Fibroblast of villous mesenchyme (primary cell): ENCODE measurements at regions not wholly inside any gene's neighbourhood (a gene's known extent, or its start where the extent isn't known, plus 50 kb on each side); places are given as distances from the start of the nearest gene placed in this dataset.

Experiments used
- DNase-seq: peaks from one replicate; pipeline ENCODE4 v3.0.0-alpha.2; 2010; ENCODE audit warnings: low read depth
- H3K4me3 ChIP-seq: 2 replicates; pipeline ENCODE4 v1.5.1; 2011; ENCODE audit warnings: low read depth, mild to moderate bottlenecking, low read length
- CTCF ChIP-seq: IDR thresholded peaks from 2 replicates; pipeline ENCODE4 v1.5.1; 2012; ENCODE audit warnings: low read depth, mild to moderate bottlenecking, low read length; ENCODE audit not compliant: insufficient read depth

GRCh38 chrX:116897526-116897925 lies 434.8 kb upstream of the CT83 start:
- no peak for TF ChIP-seq CTCF
- no peak overlapping the region for H3K4me3 ChIP-seq
- DNase-seq: no peak

GRCh38 chrX:116881961-116882360 lies 419.2 kb upstream of the CT83 start:
- DNase-seq: no peak
- no peak overlapping the region for H3K4me3 ChIP-seq
- TF ChIP-seq CTCF: no peak

GRCh38 chrX:116873671-116874070 lies 410.9 kb upstream of the CT83 start:
- H3K4me3 ChIP-seq: no peak overlapping the region
- DNase-seq: peak; percentile 27
- no peak for TF ChIP-seq CTCF

- TF ChIP-seq CTCF: no peak
- no peak overlapping the region for H3K4me3 ChIP-seq
- DNase-seq: no peak
Measured at GRCh38 chrX:116872931-116873330, 410.2 kb upstream of the CT83 start.

- H3K4me3 ChIP-seq: no peak overlapping the region
- DNase-seq: no peak
- no peak for TF ChIP-seq CTCF
Measured at GRCh38 chrX:116863029-116863428, 400.3 kb upstream of the CT83 start.

- TF ChIP-seq CTCF: no peak
- no peak overlapping the region for H3K4me3 ChIP-seq
- no peak for DNase-seq
Measured at GRCh38 chrX:116862340-116862739, 399.6 kb upstream of the CT83 start.

GRCh38 chrX:116841290-116841689 lies 378.5 kb upstream of the CT83 start:
- no peak overlapping the region for H3K4me3 ChIP-seq
- no peak for TF ChIP-seq CTCF
- no peak for DNase-seq
